GM18508 (cell line): ENCODE measurements at regions not wholly inside any gene's neighbourhood (a gene's known extent, or its start where the extent isn't known, plus 50 kb on each side); places are given as distances from the start of the nearest gene placed in this dataset.
"Not testable (repeated sequence)": the region's sequence is repeated elsewhere in the genome, so short reads cannot be mapped to it uniquely, and the experiment has no call there.

Experiments
- ATAC-seq: cut with Tn5 transposase; IDR thresholded peaks from one replicate; pipeline ENCODE4 v1.9.1; 2021; ENCODE audit warnings: moderate number of reproducible peaks; ENCODE audit not compliant: insufficient read depth, unreplicated experiment

- ATAC-seq: no peak
Measured at GRCh38 chr10:9209105-9209798, 1154.8 kb downstream of the GATA3 start.

- ATAC-seq: no peak
Measured at GRCh38 chr10:9211228-9211627, 1156.7 kb downstream of the GATA3 start.

GRCh38 chr10:9214618-9215017, 1160.1 kb downstream of the GATA3 start:
- ATAC-seq: no peak

DNA sequence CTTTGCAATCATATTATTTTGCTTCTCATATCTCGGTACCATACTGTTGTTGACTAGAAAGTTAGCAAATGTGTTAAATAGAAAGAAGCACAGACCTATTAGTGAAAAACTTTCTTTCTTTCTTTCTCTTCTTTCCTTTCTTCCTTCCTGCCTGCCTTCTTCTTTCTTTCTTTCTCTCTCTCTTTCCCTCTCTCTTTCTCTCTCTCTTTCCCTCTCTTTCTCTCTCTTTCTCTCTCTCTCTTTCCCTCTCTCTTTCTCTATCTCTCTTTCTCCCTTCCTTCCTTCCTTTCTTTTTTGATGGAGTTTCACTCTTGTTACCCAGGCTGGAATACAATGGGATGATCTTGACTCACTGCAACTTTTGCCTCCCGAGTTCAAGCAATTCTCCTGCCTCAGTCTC, 1160.6 kb downstream of the GATA3 start:
- ATAC-seq: no peak

GRCh38 chr10:9219860-9220259, 1165.4 kb downstream of the GATA3 start:
- ATAC-seq: no peak

GRCh38 chr10:9222917-9223316, 1168.4 kb downstream of the GATA3 start:
- ATAC-seq: no peak

DNA sequence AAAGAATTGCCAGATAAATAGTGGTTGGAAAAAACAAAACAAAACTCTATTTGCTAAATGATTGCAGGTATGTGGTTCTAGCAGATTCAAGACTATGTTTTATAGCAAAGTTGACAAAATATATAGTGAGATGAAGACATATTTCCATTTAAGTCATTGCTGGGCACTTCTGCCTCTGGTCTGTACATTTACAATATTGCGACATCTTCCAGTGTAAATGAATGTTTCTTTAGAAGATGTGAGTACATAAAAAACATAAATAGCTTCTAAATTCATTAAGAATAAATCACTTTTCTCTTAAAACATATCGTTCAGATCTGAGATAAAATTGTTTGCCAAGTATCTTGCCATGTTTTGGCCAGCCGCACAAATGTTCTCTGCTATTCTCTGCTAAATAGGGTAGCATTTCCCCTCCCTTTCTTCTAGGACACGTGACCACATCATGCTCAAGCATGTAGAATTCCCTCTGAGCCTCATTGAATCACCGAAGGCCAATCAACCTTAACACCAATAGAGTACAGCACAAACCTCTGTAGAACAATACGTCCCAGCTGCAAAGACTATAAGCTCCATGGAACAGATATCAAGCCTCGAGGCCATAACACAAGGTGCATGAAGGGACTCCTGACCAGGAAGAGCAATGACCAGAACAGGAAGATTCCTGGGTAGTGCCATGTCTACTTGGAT, 1173.3 kb downstream of the GATA3 start:
- ATAC-seq: no peak

DNA sequence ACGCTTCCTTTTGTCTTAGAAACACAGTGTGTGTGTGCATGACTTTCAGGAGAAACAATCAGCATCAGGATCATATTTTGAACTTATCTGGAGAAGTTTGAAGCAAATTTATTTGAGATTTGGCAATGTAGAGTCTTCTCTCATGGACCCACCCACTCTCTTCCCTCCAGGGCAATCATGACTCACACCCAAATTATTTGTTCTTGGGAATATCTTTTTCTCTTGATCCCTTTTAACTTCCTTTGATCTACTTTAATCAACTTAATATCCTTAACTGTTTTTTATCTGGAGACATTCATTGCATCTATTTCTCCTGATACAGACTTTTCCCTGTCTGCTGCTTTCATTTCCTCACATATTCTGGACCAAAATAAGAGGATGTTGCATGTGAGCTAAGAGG, 1174.3 kb downstream of the GATA3 start:
- ATAC-seq: no peak

DNA sequence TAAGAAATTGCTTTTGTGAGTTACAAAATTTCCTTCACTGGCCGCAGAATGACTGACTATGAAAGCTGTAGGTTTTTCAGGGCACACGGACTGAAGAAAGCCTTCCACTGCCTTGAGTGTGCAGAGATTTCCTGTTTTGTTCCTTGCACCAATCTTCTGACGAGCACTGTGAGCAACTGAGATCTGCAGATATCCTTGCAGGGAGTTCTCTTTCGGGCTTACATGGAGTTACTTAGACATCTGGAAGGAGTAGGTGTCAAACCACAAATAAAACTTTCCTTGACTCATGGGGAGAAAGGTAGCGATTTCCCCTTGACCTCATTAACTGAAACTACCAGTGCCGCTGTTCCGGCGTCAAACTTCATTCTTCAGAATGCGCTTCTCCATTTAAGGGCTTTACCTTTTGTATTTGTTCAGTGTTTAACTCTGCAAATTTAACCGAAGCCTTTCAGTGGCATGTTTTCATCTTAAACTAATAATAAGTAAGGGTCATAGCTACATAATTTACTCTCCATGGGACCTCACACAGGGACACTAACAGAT, 1175.3 kb downstream of the GATA3 start:
- ATAC-seq: no peak

DNA sequence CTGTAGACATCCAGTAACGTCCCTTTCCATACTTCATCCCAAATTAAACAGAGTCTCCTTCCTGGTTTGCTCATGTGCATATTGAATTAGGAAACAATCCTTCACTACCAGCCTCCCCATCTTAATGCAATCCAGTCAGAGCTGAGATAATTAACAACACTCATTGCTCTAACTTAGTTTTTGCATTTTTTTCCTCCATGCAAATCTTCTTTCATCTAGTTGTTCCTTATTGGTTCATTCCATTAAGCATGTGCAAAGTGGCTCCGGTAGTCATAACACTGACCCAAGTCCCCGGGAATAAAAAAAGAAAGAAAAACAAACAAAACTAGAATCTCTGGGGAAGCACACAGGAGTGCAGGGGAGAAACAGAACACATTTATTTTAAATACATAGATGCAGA, 1176.1 kb downstream of the GATA3 start:
- no peak for ATAC-seq

- no peak for ATAC-seq
Measured at GRCh38 chr10:9234191-9234590, 1179.7 kb downstream of the GATA3 start.

DNA sequence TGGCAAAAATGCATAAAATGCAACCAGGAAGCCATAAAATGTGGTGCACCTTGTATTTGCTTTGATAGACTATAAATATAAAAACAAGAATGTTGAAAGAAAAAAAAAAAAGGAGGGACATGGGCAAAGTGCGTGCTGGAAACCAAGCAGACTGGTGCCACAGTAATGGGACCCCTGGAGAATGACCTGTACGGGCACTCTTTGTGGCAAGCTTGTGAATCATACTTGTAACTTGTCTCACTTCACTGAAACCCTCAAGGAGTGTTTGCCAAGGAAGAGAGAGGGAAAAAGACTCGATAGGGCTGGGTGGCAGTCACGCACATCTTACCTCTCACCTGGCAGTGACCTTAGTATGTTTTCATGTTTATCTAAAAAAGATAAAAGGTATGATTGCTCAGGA, 1183.6 kb downstream of the GATA3 start:
- no peak for ATAC-seq

- ATAC-seq: no peak
Measured at GRCh38 chr10:9239298-9239697, 1184.8 kb downstream of the GATA3 start.

DNA sequence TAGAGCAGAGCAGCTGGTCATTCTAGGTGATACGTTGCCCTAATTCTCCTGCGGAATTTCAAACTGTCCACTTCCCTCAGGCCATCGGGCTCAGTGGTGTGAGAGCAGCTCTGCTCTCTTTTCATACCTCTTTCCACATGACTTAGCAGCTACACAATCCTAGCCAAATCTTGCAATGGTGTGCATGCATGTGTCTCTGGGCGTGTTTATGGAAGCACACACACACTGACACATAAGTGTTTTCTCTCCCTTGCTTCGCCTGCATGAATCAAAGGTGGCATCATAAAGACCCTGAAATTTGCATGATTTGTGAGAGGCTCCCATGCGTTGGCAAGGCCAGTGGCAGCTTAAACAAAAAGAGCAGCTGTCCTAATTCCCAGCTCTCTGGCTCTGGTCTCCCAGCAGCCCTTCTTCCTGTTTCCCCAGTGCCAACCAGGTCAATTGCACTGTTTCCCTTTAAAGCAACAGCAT, 1189.5 kb downstream of the GATA3 start:
- no peak for ATAC-seq

- no peak for ATAC-seq
Measured at GRCh38 chr10:9244864-9245263, 1190.4 kb downstream of the GATA3 start.

GRCh38 chr10:9253121-9253520, 1198.6 kb downstream of the GATA3 start:
- ATAC-seq: no peak

DNA sequence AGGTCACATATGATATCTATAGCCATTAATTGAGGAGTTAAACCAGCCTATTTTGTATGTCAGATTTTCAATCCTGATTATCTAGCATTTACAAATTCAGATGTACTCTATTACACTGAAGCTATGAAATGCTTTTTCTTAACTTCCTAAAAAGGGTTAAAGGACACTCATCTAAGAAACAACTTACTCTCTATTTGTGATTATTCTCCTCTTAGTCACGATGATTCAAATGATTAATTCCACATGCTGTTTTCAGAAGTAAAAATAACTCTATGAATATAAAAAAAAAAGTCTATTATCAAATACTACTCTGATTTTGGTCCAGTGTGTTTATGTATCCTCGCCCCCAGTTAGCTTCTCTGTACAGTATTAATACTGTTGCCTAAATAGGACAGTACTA, 1199.9 kb downstream of the GATA3 start:
- ATAC-seq: no peak

- no peak for ATAC-seq
Measured at GRCh38 chr10:9260690-9261089, 1206.2 kb downstream of the GATA3 start.

- no peak for ATAC-seq
Measured at GRCh38 chr10:9262770-9263169, 1208.3 kb downstream of the GATA3 start.

GRCh38 chr10:9268176-9268575, 1213.7 kb downstream of the GATA3 start:
- ATAC-seq: no peak

DNA sequence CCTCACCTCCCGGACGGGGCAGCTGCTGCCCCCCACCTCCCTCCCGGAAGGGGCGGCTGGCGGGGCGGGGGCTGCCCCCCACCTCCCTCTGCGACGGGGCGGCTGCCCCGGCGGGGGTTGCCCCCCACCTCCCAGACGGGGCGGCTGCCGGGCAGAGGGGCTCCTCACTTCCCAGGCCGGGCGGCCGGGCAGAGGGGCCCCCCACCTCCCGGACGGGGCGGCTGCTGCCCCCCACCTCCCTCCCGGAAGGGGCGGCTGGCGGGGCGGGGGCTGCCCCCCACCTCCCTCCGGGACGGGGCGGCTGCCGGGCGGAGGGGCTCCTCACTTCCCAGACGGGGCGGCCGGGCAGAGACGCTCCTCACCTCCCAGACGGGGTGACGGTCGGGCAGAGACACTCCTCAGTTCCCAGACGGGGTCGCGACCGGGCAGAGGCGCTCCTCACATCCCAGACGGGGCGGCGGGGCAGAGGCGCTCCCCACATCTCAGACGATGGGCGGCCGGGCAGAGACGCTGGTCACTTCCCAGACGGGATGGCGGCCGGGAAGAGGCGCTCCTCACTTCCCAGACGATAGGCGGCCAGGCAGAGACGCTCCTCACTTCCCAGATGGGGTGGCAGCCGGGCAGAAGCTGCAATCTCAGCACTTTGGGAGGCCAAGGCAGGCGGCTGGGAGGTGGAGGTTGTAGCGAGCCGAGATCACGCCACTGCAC, 1218.8 kb downstream of the GATA3 start:
- not testable (repeated sequence) for ATAC-seq
